AG09319 (cell line): ENCODE measurements at regions not wholly inside any gene's neighbourhood (a gene's known extent, or its start where the extent isn't known, plus 50 kb on each side); places are given as distances from the start of the nearest gene placed in this dataset.

ENCODE experiments used
- DNase-seq: peaks from one replicate; pipeline ENCODE4 v3.0.0-alpha.2; 2010; ENCODE audit warnings: low read depth; ENCODE audit errors: extremely low read depth
- TF ChIP-seq, protein P1 (sequence below): IDR thresholded peaks from 2 replicates; pipeline ENCODE4 v1.5.1; 2011; ENCODE audit warnings: low read depth, mild to moderate bottlenecking, inconsistent platforms, low read length, moderate library complexity

DNA sequence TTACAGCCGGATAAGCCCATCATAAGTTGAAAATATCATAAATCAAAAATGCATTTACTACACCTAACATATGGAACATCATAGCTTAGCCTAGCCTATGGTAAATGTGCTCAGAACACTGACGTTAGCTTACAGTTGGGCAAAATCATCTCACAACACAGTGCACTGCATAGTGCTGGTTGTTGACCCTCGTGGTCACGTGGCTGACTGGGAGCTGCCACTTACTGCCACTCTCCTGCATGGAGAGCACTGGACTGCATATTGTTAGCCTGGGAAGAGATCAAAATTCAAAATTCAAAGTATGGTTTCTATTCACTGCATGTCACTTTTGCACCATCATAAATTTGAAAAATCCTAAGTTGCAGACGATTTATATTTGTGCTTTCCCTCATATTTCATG, 94.0 kb upstream of the CACNA2D3 start:
- TF ChIP-seq, protein P1, sequence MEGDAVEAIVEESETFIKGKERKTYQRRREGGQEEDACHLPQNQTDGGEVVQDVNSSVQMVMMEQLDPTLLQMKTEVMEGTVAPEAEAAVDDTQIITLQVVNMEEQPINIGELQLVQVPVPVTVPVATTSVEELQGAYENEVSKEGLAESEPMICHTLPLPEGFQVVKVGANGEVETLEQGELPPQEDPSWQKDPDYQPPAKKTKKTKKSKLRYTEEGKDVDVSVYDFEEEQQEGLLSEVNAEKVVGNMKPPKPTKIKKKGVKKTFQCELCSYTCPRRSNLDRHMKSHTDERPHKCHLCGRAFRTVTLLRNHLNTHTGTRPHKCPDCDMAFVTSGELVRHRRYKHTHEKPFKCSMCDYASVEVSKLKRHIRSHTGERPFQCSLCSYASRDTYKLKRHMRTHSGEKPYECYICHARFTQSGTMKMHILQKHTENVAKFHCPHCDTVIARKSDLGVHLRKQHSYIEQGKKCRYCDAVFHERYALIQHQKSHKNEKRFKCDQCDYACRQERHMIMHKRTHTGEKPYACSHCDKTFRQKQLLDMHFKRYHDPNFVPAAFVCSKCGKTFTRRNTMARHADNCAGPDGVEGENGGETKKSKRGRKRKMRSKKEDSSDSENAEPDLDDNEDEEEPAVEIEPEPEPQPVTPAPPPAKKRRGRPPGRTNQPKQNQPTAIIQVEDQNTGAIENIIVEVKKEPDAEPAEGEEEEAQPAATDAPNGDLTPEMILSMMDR: no peak
- DNase-seq: no peak

DNA sequence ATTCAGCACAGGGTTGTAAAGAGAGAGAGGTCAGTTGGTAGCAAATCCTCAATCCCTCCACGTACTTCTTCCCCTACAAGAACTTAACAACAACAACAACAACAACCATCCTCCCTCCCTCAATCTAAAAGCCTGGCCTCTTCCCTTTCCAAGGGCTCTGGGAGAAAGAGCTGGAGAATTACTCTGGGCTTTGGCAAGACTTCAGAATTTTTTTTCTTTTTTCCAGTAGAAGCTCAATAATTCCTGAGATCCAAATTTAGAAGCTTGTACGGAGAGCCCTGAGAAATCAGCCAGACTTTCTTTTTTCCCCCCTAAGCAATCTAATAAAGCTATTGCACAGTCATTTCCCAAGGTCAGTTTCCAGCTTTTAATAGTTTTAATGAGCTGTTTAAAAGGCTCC, 95.8 kb upstream of the CACNA2D3 start:
- TF ChIP-seq, protein P1: no peak
- no peak for DNase-seq

DNA sequence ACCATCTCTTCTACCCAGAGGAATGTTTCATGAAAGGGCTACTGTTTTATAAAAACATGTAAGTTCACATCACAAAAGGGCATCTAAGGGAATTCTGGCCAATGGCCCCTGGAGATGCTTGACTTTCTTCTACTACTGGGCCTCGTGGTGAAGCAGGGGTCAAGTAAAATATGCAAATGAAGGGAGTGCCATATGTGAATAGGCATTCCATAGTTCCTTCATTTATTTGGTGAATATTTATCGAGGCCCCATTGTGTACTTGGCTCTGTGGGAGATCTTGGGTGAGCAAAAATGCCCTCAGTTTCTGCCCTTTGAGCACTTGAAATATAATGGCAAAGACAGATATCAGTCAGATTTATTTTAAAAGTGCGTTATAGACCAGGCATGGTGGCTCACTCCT, 101.3 kb upstream of the CACNA2D3 start:
- no peak for DNase-seq
- TF ChIP-seq, protein P1: no peak

DNA sequence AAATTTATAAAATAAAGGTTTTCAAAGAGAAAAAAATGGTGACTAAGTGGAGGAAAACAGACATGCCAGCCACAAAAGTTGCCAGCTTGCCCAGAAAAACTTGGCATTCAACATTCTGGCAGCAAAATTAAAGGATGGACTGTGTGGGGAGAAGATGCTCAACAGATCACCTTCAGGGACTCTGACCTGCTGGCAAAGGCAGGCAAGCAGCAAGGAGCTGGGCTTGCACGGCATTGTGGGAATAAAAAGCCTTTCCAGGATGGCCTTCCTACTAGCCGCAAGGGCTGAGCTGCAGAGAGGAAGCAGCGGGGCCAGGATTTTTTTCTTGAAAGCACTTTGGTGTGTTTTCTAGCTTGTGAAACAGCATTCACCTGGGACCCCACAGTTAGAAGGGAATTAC, 101.9 kb upstream of the CACNA2D3 start:
- DNase-seq: no peak
- TF ChIP-seq, protein P1: no peak

DNA sequence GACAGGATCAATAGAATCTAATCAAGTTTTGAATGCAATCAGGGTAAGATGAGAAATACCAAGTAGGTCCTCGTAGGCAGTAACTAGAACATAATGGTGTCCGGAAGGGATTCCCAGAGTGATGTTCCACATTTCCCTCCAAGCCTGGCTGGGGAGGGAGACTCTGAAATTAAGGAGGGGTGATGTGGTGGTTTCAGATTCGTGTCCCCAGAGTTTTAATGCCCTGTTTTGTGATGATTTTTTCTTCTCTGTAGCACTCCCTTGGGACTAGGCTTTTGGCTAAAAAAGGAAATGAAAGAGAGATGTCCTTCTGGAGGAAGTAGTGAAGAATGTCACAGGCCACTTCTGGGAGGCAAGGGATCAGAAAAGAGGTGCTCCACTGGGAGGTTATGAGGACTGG, 108.3 kb upstream of the CACNA2D3 start:
- DNase-seq: no peak
- TF ChIP-seq, protein P1: no peak

DNA sequence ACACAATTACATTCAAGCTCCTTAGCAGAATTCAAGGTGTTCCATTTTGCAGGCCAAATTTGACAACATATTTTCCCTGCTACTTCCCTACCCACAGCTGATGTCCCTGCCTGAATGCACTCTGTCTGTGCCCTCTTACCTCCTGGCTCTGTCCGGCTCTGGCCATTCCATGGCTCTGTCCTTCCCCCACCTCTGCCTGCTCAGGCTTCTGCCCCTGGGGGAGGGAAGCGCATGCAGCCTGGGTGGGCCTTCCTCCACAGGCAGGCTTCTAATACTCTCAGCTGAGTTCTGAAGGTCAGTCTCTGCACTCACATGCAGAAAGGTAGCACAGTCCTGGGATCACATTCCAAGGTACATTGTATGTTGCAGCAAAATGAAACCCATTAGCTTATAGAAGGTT, 113.6 kb upstream of the CACNA2D3 start:
- TF ChIP-seq, protein P1: no peak
- DNase-seq: no peak

DNA sequence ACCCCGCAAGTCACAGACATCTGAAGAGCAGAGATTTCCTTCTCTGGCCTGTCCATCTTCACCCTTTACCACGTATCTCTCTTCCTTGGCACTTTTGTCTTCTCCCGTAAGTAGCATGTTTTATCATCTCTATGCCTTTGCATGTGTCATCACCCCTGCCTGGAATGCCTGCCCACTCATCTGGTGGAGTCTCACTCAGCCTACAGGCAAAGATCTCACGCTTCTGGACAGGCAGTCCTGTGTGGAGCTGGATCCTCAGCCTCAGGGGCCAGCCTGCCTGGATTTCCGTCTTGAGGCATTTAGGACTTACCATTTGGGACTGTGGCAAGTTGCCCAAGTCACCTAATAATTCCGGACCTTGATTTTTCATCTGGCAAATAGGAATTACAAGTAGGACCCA, 114.3 kb upstream of the CACNA2D3 start:
- no peak for DNase-seq
- TF ChIP-seq, protein P1: no peak
